Keratinocyte (primary cell): ENCODE measurements at regions not wholly inside any gene's neighbourhood (a gene's known extent, or its start where the extent isn't known, plus 50 kb on each side); places are given as distances from the start of the nearest gene placed in this dataset.

Experiments
- DNase-seq: peaks from one replicate; pipeline ENCODE4 v3.0.0-alpha.2; 2011; ENCODE audit warnings: low read depth, missing footprints, low spot score
- FAIRE-seq: peaks from 2 replicates; lab custom pipeline; 2011; peaks lifted over from hg19 to GRCh38; lab: Jason Lieb, UNC
- H2AFZ ChIP-seq: 2 replicates; pipeline ENCODE4 v1.6.0; 2012; ENCODE audit warnings: low read length, control low read depth, inconsistent platforms; ENCODE audit not compliant: control insufficient read depth
- H3K27ac ChIP-seq: 2 replicates; pipeline ENCODE4 v1.5.1; 2011; ENCODE audit warnings: low read length; ENCODE audit not compliant: control insufficient read depth, insufficient read depth
- H3K27me3 ChIP-seq: 3 replicates; pipeline ENCODE4 v1.6.0; 2011; ENCODE audit warnings: low read length; ENCODE audit not compliant: control insufficient read depth, insufficient read depth; ENCODE audit errors: extremely low read depth
- H3K36me3 ChIP-seq, 2 experiments: 2 replicates in 1 of 2; 3 replicates in 1 of 2; pipeline ENCODE4 v1.5.1; 2011; ENCODE audit warnings: low read length in 2 of 2, mild to moderate bottlenecking in 1 of 2; ENCODE audit not compliant: control insufficient read depth in 2 of 2, insufficient read depth in 2 of 2; ENCODE audit errors: extremely low read depth in 1 of 2
- H3K4me1 ChIP-seq: 3 replicates; pipeline ENCODE4 v1.5.1; 2011; ENCODE audit warnings: low read length; ENCODE audit not compliant: control insufficient read depth, insufficient read depth; ENCODE audit errors: extremely low read depth
- H3K4me2 ChIP-seq: 3 replicates; pipeline ENCODE4 v1.6.0; 2011; ENCODE audit warnings: low read depth, low read length; ENCODE audit not compliant: control insufficient read depth, insufficient read depth; ENCODE audit errors: extremely low read depth
- H3K4me3 ChIP-seq, 3 experiments: fragments of 200-600 bp in 1 of 3; sonication (generic) in 1 of 3; 2 replicates in 2 of 3; 3 replicates in 1 of 3; pipeline ENCODE4 v1.5.1; 2011 to 2016; ENCODE audit warnings: low read length in 3 of 3, mild to moderate bottlenecking in 3 of 3, control low read depth in 2 of 3, inconsistent platforms in 1 of 3, low read depth in 1 of 3, mixed read lengths in 1 of 3, mixed run types in 1 of 3, moderate library complexity in 1 of 3; ENCODE audit not compliant: control insufficient read depth in 2 of 3, insufficient read depth in 2 of 3; ENCODE audit errors: extremely low read depth in 1 of 3
- H3K79me2 ChIP-seq: 2 replicates; pipeline ENCODE4 v1.6.0; 2012; ENCODE audit warnings: low read length; ENCODE audit not compliant: control insufficient read depth, insufficient read depth
- H3K9ac ChIP-seq: 3 replicates; pipeline ENCODE4 v1.6.0; 2011; ENCODE audit warnings: low read length; ENCODE audit not compliant: control insufficient read depth, insufficient read depth; ENCODE audit errors: extremely low read depth
- H3K9me1 ChIP-seq: 3 replicates; pipeline ENCODE4 v1.6.0; 2011; ENCODE audit warnings: low read length; ENCODE audit not compliant: control insufficient read depth, insufficient read depth; ENCODE audit errors: extremely low read depth
- H3K9me3 ChIP-seq: 2 replicates; pipeline ENCODE4 v1.5.1; 2012; ENCODE audit warnings: low read depth, low read length; ENCODE audit not compliant: control insufficient read depth
- H4K20me1 ChIP-seq: 3 replicates; pipeline ENCODE4 v1.6.0; 2011; ENCODE audit warnings: low read length; ENCODE audit not compliant: control insufficient read depth, insufficient read depth; ENCODE audit errors: extremely low read depth
- CTCF ChIP-seq, 3 experiments: IDR thresholded peaks in 1 of 3; conservative IDR thresholded peaks in 1 of 3; optimal IDR thresholded peaks in 1 of 3; 2 replicates in 2 of 3; 3 replicates in 1 of 3; pipeline versions ENCODE3 to v1.5.1; 2011; ENCODE audit warnings: low read length in 3 of 3, mild to moderate bottlenecking in 3 of 3, moderate library complexity in 2 of 3, control low read depth in 1 of 3, inconsistent platforms in 1 of 3; ENCODE audit not compliant: insufficient read depth in 2 of 3; ENCODE audit errors: extremely low read depth in 1 of 3
- EZH2 ChIP-seq: IDR thresholded peaks from one replicate; pipeline ENCODE4 v1.6.1; 2012; ENCODE audit warnings: inconsistent platforms, mild to moderate bottlenecking, low read length, moderate library complexity
- dilution Hi-C: fragments of 300-500 bp; cut with MboI; formaldehyde crosslinking; loops from one replicate; pipeline ENCODE4 v1.7.0; 2020; ENCODE audit warnings: low sequenced_read_pairs; ENCODE audit not compliant: extremely low pct_ligation_motif_present

GRCh38 chr17:15119968-15120367 lies 145.2 kb downstream of the PMP22 start:
- no peak overlapping the region for H3K4me3 ChIP-seq
- no peaks in the 10 kb centered on the region for H3K9me3 ChIP-seq
- H3K36me3 ChIP-seq = no peaks in the 10 kb centered on the region
- no peaks in the 10 kb centered on the region for H3K9me1 ChIP-seq
- no peaks in the 10 kb centered on the region for H4K20me1 ChIP-seq
- H3K4me2 ChIP-seq = no peak overlapping the region
- no peaks in the 10 kb centered on the region for H3K4me1 ChIP-seq
- no peaks in the 10 kb centered on the region for H3K79me2 ChIP-seq
- DNase-seq = no peak
- dilution Hi-C loops = no loop called here
- H2AFZ ChIP-seq = no peak overlapping the region
- no peak for FAIRE-seq
- H3K27ac ChIP-seq = no peak overlapping the region
- peaks cover 5% of the 10 kb centered on the region for H3K27me3 ChIP-seq
- H3K9ac ChIP-seq = no peak overlapping the region
- TF ChIP-seq EZH2 (no peak), CTCF (optimal IDR thresholded peaks at IDR 0.05 in 1 of 3, IDR thresholded peaks at IDR 0.05 in 1 of 3, conservative IDR thresholded peaks at IDR 0.05 in 1 of 3; ENCODE audit: extremely low read depth in 1 of 3, insufficient read depth in 2 of 3, low read length in 3 of 3) (no peak)

- Histone ChIP-seq H3K4me1 (no peaks in the 10 kb centered on the region), H3K4me3 (no peak overlapping the region), H3K9me3 (no peaks in the 10 kb centered on the region), H4K20me1 (no peaks in the 10 kb centered on the region), H2AFZ (no peak overlapping the region), H3K36me3 (no peaks in the 10 kb centered on the region), H3K27ac (no peak overlapping the region), H3K9me1 (no peaks in the 10 kb centered on the region), H3K79me2 (no peaks in the 10 kb centered on the region), H3K27me3 (peaks cover 5% of the 10 kb centered on the region), H3K4me2 (no peak overlapping the region), H3K9ac (no peak overlapping the region)
- TF ChIP-seq CTCF (optimal IDR thresholded peaks at IDR 0.05 in 1 of 3, IDR thresholded peaks at IDR 0.05 in 1 of 3, conservative IDR thresholded peaks at IDR 0.05 in 1 of 3; ENCODE audit: extremely low read depth in 1 of 3, insufficient read depth in 2 of 3, low read length in 3 of 3) = no peak
- TF ChIP-seq EZH2 = no peak
- FAIRE-seq (no peak), DNase-seq (no peak)
- dilution Hi-C loops = no loop called here
Observed at GRCh38 chr17:15117239-15117638, 147.9 kb downstream of the PMP22 start.
